ENCODE measurements at regions not wholly inside any gene's neighbourhood (a gene's known extent, or its start where the extent isn't known, plus 50 kb on each side); places are given as distances from the start of the nearest gene placed in this dataset.

DNA sequence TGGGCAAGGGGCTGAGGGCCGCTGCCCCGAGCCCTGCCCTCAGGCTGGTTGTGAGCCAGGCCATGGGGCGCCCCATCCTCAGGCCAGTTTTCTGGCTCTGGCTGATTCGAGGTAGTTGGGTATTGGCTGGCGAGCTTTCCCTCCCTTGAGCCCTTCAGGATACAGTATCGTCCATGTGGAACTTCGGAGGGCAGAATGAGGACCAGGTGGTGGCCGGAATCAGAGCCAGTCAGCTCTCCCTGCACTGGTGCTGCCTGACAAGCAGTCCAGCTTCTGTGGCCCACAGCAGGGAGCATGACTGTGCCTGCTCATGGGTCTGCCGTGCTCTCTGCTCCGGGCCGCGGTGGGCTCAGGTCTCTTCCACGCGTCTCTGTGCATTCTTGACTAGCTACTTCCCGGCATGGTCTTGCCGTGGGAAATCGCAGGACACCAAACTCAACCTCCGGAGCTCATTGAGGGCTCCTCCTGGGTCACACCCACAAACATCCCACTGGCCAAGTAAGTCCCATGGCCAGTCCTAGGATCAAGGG lies 1289.3 kb downstream of the BRD1 start:
- DNase-seq (ENCODE audit: low spot score) (no peak), ATAC-seq (no peak)
- no peaks in the 10 kb centered on the region for H3K9me2 ChIP-seq (ENCODE audit: insufficient read depth)
- TF ChIP-seq ETS1 (IDR thresholded peaks at IDR 0.05): no peak
- no peak for TF ChIP-seq ZNF114 (CRISPR knock-in tag; IDR thresholded peaks at IDR 0.05)
- TF ChIP-seq EZH2phosphoT487 (IDR thresholded peaks at IDR 0.05; ENCODE audit: unreplicated experiment): no peak
- TF ChIP-seq ZNF462 (CRISPR knock-in tag; IDR thresholded peaks at IDR 0.05): no peak
- no peak for TF ChIP-seq JUNB (IDR thresholded peaks at IDR 0.05; ENCODE audit: unreplicated experiment)
- TF ChIP-seq NANOG (IDR thresholded peaks at IDR 0.05; ENCODE audit: borderline replicate concordance): no peak
- no peak for TF ChIP-seq EZH2 (IDR thresholded peaks at IDR 0.05; ENCODE audit: low read depth, unreplicated experiment)
- no peak for TF ChIP-seq ZNF331 (CRISPR knock-in tag; IDR thresholded peaks at IDR 0.05; ENCODE audit: low read depth)
- TF ChIP-seq REST (IDR thresholded peaks at IDR 0.05; ENCODE audit: unreplicated experiment): no peak
- TF ChIP-seq POLR2AphosphoS5 (IDR thresholded peaks at IDR 0.05; ENCODE audit: low read depth): no peak
- TF ChIP-seq STAT1 (IDR thresholded peaks at IDR 0.05; ENCODE audit: unreplicated experiment): no peak
- TF ChIP-seq CREB1 (CRISPR knock-in tag; IDR thresholded peaks at IDR 0.05; ENCODE audit: low read depth): no peak
- TF ChIP-seq, protein P1, sequence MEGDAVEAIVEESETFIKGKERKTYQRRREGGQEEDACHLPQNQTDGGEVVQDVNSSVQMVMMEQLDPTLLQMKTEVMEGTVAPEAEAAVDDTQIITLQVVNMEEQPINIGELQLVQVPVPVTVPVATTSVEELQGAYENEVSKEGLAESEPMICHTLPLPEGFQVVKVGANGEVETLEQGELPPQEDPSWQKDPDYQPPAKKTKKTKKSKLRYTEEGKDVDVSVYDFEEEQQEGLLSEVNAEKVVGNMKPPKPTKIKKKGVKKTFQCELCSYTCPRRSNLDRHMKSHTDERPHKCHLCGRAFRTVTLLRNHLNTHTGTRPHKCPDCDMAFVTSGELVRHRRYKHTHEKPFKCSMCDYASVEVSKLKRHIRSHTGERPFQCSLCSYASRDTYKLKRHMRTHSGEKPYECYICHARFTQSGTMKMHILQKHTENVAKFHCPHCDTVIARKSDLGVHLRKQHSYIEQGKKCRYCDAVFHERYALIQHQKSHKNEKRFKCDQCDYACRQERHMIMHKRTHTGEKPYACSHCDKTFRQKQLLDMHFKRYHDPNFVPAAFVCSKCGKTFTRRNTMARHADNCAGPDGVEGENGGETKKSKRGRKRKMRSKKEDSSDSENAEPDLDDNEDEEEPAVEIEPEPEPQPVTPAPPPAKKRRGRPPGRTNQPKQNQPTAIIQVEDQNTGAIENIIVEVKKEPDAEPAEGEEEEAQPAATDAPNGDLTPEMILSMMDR (conservative IDR thresholded peaks at IDR 0.05; ENCODE audit: low read depth in 2 of 2): no peak
- H3K4me1 ChIP-seq (ENCODE audit: insufficient read depth): no peaks in the 10 kb centered on the region
- no peaks in the 10 kb centered on the region for H4K20me1 ChIP-seq (replicated peaks; ENCODE audit: insufficient read depth)
- no peaks in the 10 kb centered on the region; the same call in 2 of the 3 replicates for H3K4me1 Mint-ChIP-seq
- no peaks in the 10 kb centered on the region for H3K36me3 ChIP-seq (ENCODE audit: insufficient read depth)
- no peak overlapping the region for H3K4me3 Mint-ChIP-seq
- no peak overlapping the region for H3K4me2 ChIP-seq
- H3K79me2 ChIP-seq (replicated peaks; ENCODE audit: insufficient read depth): no peaks in the 10 kb centered on the region
- no peaks in the 10 kb centered on the region for H3K27me3 ChIP-seq (ENCODE audit: insufficient read depth)
- H3K27ac ChIP-seq (ENCODE audit: low read depth): no peak overlapping the region
- H3K4me3 ChIP-seq: no peak overlapping the region
- no peaks in the 10 kb centered on the region for H3F3A ChIP-seq (replicated peaks; ENCODE audit: low read depth)
- no peaks in the 10 kb centered on the region; the same call in 2 of the 3 replicates for H3K36me3 Mint-ChIP-seq (ENCODE audit: low read depth)
- peaks cover 10% of the 10 kb centered on the region for H3K27me3 Mint-ChIP-seq (ENCODE audit: insufficient read depth, low read depth, poor library complexity)
- H3K27ac Mint-ChIP-seq: no peak overlapping the region
- no peaks in the 10 kb centered on the region for H3K9me3 Mint-ChIP-seq
- no peak overlapping the region for H2AFZ ChIP-seq

Data from GM23338 (cell line).